ENCODE measurements at regions not wholly inside any gene's neighbourhood (a gene's known extent, or its start where the extent isn't known, plus 50 kb on each side); places are given as distances from the start of the nearest gene placed in this dataset.

DNA sequence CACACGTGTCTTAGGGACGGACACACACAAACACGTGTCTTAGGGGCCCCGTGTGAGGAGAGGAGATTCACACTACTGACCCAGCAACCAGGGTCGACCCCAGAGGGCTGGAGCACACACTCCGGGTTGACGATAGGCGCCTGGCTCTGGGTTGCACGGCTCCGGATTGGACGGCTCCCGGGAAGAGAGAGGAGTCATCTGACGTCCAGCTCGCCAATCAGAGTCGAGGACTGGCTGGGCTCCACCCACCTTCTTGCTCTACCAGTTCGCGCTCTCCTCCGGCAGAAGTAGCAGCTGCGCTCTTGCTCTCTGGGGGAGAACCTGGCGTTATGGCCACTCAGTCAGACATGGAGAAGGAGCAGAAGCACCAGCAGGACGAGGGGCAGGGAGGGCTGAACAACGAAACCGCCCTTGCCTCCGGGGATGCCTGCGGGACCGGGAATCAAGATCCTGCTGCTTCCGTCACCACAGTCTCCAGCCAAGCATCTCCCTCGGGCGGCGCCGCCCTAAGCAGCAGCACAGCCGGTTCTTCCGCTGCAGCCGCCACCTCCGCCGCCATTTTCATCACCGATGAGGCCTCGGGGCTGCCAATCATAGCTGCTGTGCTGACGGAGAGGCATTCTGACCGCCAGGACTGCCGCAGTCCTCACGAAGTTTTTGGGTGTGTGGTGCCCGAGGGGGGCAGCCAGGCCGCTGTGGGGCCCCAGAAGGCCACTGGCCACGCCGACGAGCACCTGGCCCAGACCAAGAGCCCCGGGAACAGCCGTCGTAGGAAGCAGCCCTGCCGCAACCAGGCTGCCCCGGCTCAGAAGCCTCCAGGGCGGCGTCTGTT is 74.3 kb downstream of the NUDT10 start:
- CTCF ChIA-PET, result no interaction called here
- no peaks in the 10 kb centered on the region for H3K36me3 ChIP-seq (ENCODE audit: control insufficient read depth in 4 of 4, insufficient read depth in 4 of 4, low read length in 3 of 4)
- H3K9me3 ChIP-seq (ENCODE audit: control extremely low read depth in 1 of 5, control insufficient read depth in 4 of 5, insufficient read depth in 2 of 5, low read depth in 1 of 5, low read length in 4 of 5), result peaks cover 0 to 2% (median 0%) of the 10 kb centered on the region in 5 experiments

GRCh38 chrX:51404445-51404844 is 71.8 kb downstream of the NUDT10 start:
- WGBS (ENCODE audit: insufficient coverage), result 100% methylated on average over 1 of the region's 4 CpGs
- DNase-seq, result no peak
- Histone ChIP-seq H3K36me3 (ENCODE audit: control insufficient read depth in 4 of 4, insufficient read depth in 4 of 4, low read length in 3 of 4) (no peaks in the 10 kb centered on the region), H3K27ac (ENCODE audit: insufficient read depth in 1 of 2, low read depth in 1 of 2, low read length in 2 of 2, poor library complexity in 1 of 2, severe bottlenecking in 2 of 2) (no peak overlapping the region), H3K4me3 (ENCODE audit: control insufficient read depth in 1 of 7, extremely low read depth in 1 of 7, insufficient read depth in 4 of 7, low read depth in 2 of 7, low read length in 6 of 7) (no peak overlapping the region), H3K27me3 (replicated peaks in 2 of 5; ENCODE audit: control insufficient read depth in 4 of 5, insufficient read depth in 5 of 5, low read length in 4 of 5) (no peaks in the 10 kb centered on the region), H3K9me3 (ENCODE audit: control extremely low read depth in 1 of 5, control insufficient read depth in 4 of 5, insufficient read depth in 2 of 5, low read depth in 1 of 5, low read length in 4 of 5) (peaks cover 0 to 2% (median 0%) of the 10 kb centered on the region in 5 experiments), H3K4me1 (ENCODE audit: control extremely low read depth in 1 of 4, control insufficient read depth in 4 of 4, insufficient read depth in 4 of 4, low read length in 3 of 4) (no peaks in the 10 kb centered on the region)
- CTCF ChIA-PET, result no interaction called here
- POLR2A ChIA-PET, result no interaction called here

More for the DNA sequence above, 74.3 kb downstream of the NUDT10 start:
- DNase-seq, result no peak
- Histone ChIP-seq H3K27ac (ENCODE audit: insufficient read depth in 1 of 2, low read depth in 1 of 2, low read length in 2 of 2, poor library complexity in 1 of 2, severe bottlenecking in 2 of 2) (no peak overlapping the region), H3K4me3 (ENCODE audit: control insufficient read depth in 1 of 7, extremely low read depth in 1 of 7, insufficient read depth in 4 of 7, low read depth in 2 of 7, low read length in 6 of 7) (no peak overlapping the region), H3K4me1 (ENCODE audit: control extremely low read depth in 1 of 4, control insufficient read depth in 4 of 4, insufficient read depth in 4 of 4, low read length in 3 of 4) (no peaks in the 10 kb centered on the region), H3K27me3 (replicated peaks in 2 of 5; ENCODE audit: control insufficient read depth in 4 of 5, insufficient read depth in 5 of 5, low read length in 4 of 5) (peaks cover 0 to 4% (median 0%) of the 10 kb centered on the region in 5 experiments)
- POLR2A ChIA-PET, result no interaction called here
- WGBS (ENCODE audit: insufficient coverage), result 89% methylated on average over 49 of the region's 54 CpGs

GRCh38 chrX:51395810-51396728 is 63.4 kb downstream of the NUDT10 start:
- peak overlapping the region; percentile 42 to 82 (median 64) for H3K4me3 ChIP-seq (ENCODE audit: control insufficient read depth in 1 of 7, extremely low read depth in 1 of 7, insufficient read depth in 4 of 7, low read depth in 2 of 7, low read length in 6 of 7)
- WGBS (ENCODE audit: insufficient coverage), result 29% methylated on average over 37 of the region's 50 CpGs
- no peaks in the 10 kb centered on the region for H3K9me3 ChIP-seq (ENCODE audit: control extremely low read depth in 1 of 5, control insufficient read depth in 4 of 5, insufficient read depth in 2 of 5, low read depth in 1 of 5, low read length in 4 of 5)
- DNase-seq, result peak; percentile 52 to 79 (median 70)
- H3K4me1 ChIP-seq (ENCODE audit: control extremely low read depth in 1 of 4, control insufficient read depth in 4 of 4, insufficient read depth in 4 of 4, low read length in 3 of 4), result peaks cover 0 to 12% (median under 1%) of the 10 kb centered on the region in 4 experiments
- ChIA-PET POLR2A (interaction anchor here (1.1 kb wide), 1 partner anchor 43 kb away, joined by 3 read pairs; no protein-coding TSS in a partner anchor), CTCF (no interaction called here)
- H3K36me3 ChIP-seq (ENCODE audit: control insufficient read depth in 4 of 4, insufficient read depth in 4 of 4, low read length in 3 of 4), result no peaks in the 10 kb centered on the region
- no peaks in the 10 kb centered on the region for H3K27me3 ChIP-seq (replicated peaks in 2 of 5; ENCODE audit: control insufficient read depth in 4 of 5, insufficient read depth in 5 of 5, low read length in 4 of 5)
- H3K27ac ChIP-seq (ENCODE audit: insufficient read depth in 1 of 2, low read depth in 1 of 2, low read length in 2 of 2, poor library complexity in 1 of 2, severe bottlenecking in 2 of 2), result no peak overlapping the region

DNA sequence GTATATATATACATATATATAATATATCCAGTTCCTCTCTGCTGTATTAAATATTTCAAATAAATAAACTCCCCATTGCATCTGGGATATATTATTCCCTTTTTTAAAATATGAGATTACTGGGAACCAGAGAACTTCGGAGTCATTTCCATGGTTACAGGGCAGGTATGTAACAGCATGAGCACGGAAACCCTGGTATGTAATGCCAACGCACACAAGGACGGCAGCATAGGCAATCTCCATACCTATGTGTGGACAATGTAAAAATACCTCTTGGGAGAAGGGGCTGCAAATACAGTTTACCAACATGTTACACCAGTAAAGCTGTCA is 62.8 kb downstream of the NUDT10 start:
- no peaks in the 10 kb centered on the region for H3K36me3 ChIP-seq (ENCODE audit: control insufficient read depth in 4 of 4, insufficient read depth in 4 of 4, low read length in 3 of 4)
- H3K27ac ChIP-seq (ENCODE audit: insufficient read depth in 1 of 2, low read depth in 1 of 2, low read length in 2 of 2, poor library complexity in 1 of 2, severe bottlenecking in 2 of 2), result no peak overlapping the region
- H3K27me3 ChIP-seq (replicated peaks in 2 of 5; ENCODE audit: control insufficient read depth in 4 of 5, insufficient read depth in 5 of 5, low read length in 4 of 5), result no peaks in the 10 kb centered on the region
- no peak for DNase-seq
- peaks cover 0 to 12% (median under 1%) of the 10 kb centered on the region in 4 experiments for H3K4me1 ChIP-seq (ENCODE audit: control extremely low read depth in 1 of 4, control insufficient read depth in 4 of 4, insufficient read depth in 4 of 4, low read length in 3 of 4)
- CTCF ChIA-PET, result no interaction called here
- peak overlapping the region; percentile 42 to 82 (median 64) for H3K4me3 ChIP-seq (ENCODE audit: control insufficient read depth in 1 of 7, extremely low read depth in 1 of 7, insufficient read depth in 4 of 7, low read depth in 2 of 7, low read length in 6 of 7)
- POLR2A ChIA-PET, result no interaction called here
- 20% methylated on average over 3 of the region's 4 CpGs for WGBS (ENCODE audit: insufficient coverage)
- H3K9me3 ChIP-seq (ENCODE audit: control extremely low read depth in 1 of 5, control insufficient read depth in 4 of 5, insufficient read depth in 2 of 5, low read depth in 1 of 5, low read length in 4 of 5), result no peaks in the 10 kb centered on the region

Measured in common myeloid progenitor, CD34-positive (primary cell).